Activated naive CD4-positive, alpha-beta T cell treated with anti-CD3 and anti-CD28 coated beads for 36 hours (primary cell): ENCODE measurements at regions not wholly inside any gene's neighbourhood (a gene's known extent, or its start where the extent isn't known, plus 50 kb on each side); places are given as distances from the start of the nearest gene placed in this dataset.

ENCODE experiments used
- CTCF ChIA-PET: fragments of 350-600 bp; sonication (Branson Sonifier 250); formaldehyde crosslinking; loops from one replicate; lab custom pipeline; 2021; ENCODE audit warnings: antibody characterized with exemption; lab: Charles Lee
- DNase-seq: peaks from one replicate; pipeline ENCODE4 v3.0.0-alpha.2; 2020
- H3K27ac Mint-ChIP-seq: one replicate; pipeline ENCODE4 v1.8.0; 2021; ENCODE audit warnings: mild to moderate bottlenecking, mixed read lengths
- H3K27me3 Mint-ChIP-seq: one replicate; pipeline ENCODE4 v1.8.0; 2021; ENCODE audit warnings: low read depth, mixed read lengths
- H3K36me3 Mint-ChIP-seq: one replicate; pipeline ENCODE4 v1.8.0; 2021; ENCODE audit warnings: low read depth, mixed read lengths
- H3K4me1 Mint-ChIP-seq: one replicate; pipeline ENCODE4 v1.8.0; 2021; ENCODE audit warnings: low read depth, mixed read lengths
- H3K4me3 Mint-ChIP-seq: one replicate; pipeline ENCODE4 v1.8.0; 2021; ENCODE audit warnings: mild to moderate bottlenecking, moderate library complexity, mixed read lengths
- H3K9me3 Mint-ChIP-seq: one replicate; pipeline ENCODE4 v1.8.0; 2021; ENCODE audit warnings: mixed read lengths
- intact Hi-C: fragments of 100-400 bp; cut with micrococcal nuclease; formaldehyde crosslinking; loops from one replicate; pipeline ENCODE4 v1.15.1; 2023

DNA sequence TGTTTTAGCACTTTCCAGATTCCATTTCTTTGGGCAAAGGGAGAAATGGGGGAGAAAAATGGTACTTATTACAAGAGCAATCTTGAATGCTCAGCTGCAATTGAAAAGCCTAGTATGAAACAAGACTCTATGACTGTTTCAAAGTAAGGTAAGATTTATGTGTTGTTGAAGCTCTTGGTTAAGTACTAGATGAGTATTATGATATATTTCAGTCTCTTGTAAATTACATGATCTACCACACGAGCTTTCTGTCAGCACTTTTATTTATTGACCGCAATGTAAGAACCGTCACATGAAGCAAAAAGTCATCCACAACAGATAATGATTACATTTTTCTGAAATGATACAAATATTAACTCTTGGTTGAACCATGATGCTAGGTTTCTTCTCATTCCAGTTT is 906.7 kb upstream of the CHORDC1 start:
- no peak overlapping the region for H3K27ac Mint-ChIP-seq
- no peak for DNase-seq
- no peak overlapping the region for H3K4me3 Mint-ChIP-seq
- no peaks in the 10 kb centered on the region for H3K27me3 Mint-ChIP-seq
- H3K36me3 Mint-ChIP-seq, result no peaks in the 10 kb centered on the region
- peaks cover 2% of the 10 kb centered on the region for H3K9me3 Mint-ChIP-seq
- no peaks in the 10 kb centered on the region for H3K4me1 Mint-ChIP-seq
- CTCF ChIA-PET, result no interaction called here
- intact Hi-C loops, result no loop called here

DNA sequence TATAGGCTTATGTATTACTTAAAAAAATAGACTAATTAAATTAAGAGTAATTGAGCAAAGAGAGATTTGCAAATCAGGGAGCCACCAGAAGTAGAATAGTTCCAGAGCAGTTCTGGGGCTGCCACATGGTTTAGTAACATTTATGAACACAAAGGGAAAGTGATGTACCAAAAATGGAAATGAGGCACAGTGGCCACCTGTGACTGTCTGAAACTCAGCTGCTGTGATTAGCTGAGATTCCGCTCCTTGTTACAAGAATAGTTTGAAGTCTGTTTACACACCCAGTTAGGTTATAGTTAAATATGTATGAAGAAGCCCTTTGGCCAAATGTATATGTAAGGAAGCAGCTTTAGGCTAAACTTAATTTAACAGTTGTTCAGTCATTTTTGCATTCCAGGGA is 901.5 kb upstream of the CHORDC1 start:
- no peaks in the 10 kb centered on the region for H3K4me1 Mint-ChIP-seq
- H3K27me3 Mint-ChIP-seq, result no peaks in the 10 kb centered on the region
- DNase-seq, result no peak
- intact Hi-C loops, result no loop called here
- CTCF ChIA-PET, result no interaction called here
- H3K9me3 Mint-ChIP-seq, result peaks cover 4% of the 10 kb centered on the region
- no peaks in the 10 kb centered on the region for H3K36me3 Mint-ChIP-seq
- H3K4me3 Mint-ChIP-seq, result no peak overlapping the region
- H3K27ac Mint-ChIP-seq, result no peak overlapping the region

DNA sequence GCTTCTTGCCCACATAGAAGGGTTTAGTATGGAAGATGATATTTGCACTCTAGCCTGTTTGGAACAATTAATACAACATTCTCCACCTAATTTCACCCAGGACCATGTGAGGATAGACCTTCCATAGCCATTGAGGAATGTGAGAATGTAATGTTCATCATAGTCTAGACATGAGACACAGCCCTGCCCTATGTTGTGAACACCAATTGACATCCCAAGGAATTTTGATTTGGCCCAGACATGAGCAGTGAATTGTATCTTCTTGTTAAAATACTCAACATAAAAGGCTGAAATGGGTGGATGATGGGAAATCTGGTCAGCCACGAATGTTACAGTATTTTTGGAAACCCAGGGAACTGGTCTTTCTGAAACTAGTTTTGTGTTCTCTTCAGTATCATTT is 892.3 kb upstream of the CHORDC1 start:
- intact Hi-C loops, result no loop called here
- H3K4me1 Mint-ChIP-seq, result no peaks in the 10 kb centered on the region
- H3K27ac Mint-ChIP-seq, result no peak overlapping the region
- no peak overlapping the region for H3K4me3 Mint-ChIP-seq
- no peak for DNase-seq
- H3K27me3 Mint-ChIP-seq, result no peaks in the 10 kb centered on the region
- no peaks in the 10 kb centered on the region for H3K36me3 Mint-ChIP-seq
- peaks cover 2% of the 10 kb centered on the region for H3K9me3 Mint-ChIP-seq
- CTCF ChIA-PET, result no interaction called here

DNA sequence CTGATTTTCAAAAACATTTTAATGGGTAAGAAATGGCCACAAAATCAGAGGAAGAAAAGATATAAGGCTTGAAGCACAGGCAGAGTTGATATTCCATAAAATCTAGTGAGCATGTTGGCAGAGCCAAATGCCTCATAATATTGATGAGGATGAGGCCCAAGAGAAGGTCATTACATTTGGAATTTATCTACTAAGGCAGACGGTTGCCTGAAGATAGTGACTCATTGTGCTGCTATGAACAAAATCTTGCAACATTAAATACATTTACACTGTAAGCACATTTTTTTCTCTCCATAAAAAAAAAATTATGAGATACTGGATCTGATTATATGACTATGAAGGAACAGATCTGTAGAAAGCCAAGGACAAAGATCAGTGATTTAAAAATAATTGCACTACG is 881.4 kb upstream of the CHORDC1 start:
- DNase-seq, result no peak
- Mint-ChIP-seq H3K4me1 (no peaks in the 10 kb centered on the region), H3K27ac (no peak overlapping the region), H3K4me3 (no peak overlapping the region), H3K27me3 (no peaks in the 10 kb centered on the region), H3K9me3 (peaks cover 4% of the 10 kb centered on the region), H3K36me3 (no peaks in the 10 kb centered on the region)
- CTCF ChIA-PET, result no interaction called here
- intact Hi-C loops, result no loop called here

DNA sequence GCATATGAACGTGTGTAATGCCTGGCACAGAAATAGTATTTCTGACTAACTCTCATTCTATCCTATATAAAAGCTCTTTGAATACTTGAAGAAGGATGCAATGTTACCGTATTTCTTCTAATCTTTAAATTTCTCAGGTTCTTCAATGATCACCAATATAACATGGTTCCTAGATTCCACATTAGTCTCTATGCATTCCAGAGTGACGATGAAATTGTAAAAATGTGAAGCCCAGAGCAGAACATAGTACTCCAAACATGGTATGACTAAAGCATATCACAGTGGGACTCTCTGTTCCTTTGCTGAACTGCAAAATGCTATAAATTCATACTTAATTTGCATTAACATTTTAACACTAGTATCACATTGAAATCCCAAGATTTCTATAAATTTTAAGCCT is 877.6 kb upstream of the CHORDC1 start:
- peaks cover 6% of the 10 kb centered on the region for H3K9me3 Mint-ChIP-seq
- CTCF ChIA-PET, result no interaction called here
- H3K27ac Mint-ChIP-seq, result no peak overlapping the region
- H3K36me3 Mint-ChIP-seq, result no peaks in the 10 kb centered on the region
- no peaks in the 10 kb centered on the region for H3K27me3 Mint-ChIP-seq
- H3K4me3 Mint-ChIP-seq, result no peak overlapping the region
- intact Hi-C loops, result no loop called here
- H3K4me1 Mint-ChIP-seq, result no peaks in the 10 kb centered on the region
- no peak for DNase-seq

DNA sequence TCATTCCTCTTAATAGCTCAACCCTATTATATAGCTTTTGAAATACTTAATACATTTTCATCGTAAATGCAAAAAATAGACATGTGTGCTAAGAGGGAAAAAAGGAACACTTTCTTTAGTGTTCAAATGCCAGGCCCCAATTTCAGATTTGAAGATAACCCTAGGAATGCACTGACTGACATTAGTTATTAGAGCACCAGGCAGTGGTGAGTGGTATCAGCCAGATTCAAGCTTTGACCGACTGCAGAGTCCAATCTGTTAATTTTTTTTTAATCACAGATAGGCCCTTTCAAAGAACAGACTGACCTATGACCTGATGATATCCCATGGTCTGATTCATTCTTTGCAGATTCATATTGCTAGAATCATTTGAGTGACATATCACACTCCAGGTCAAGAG is 874.2 kb upstream of the CHORDC1 start:
- no peak for DNase-seq
- Mint-ChIP-seq H3K27me3 (no peaks in the 10 kb centered on the region), H3K36me3 (no peaks in the 10 kb centered on the region), H3K4me3 (no peak overlapping the region), H3K4me1 (no peaks in the 10 kb centered on the region), H3K27ac (no peak overlapping the region), H3K9me3 (peaks cover 3% of the 10 kb centered on the region)
- CTCF ChIA-PET, result interaction anchor here (0.6 kb wide), 1 partner anchor 160 kb away, joined by 3 read pairs; no protein-coding TSS in a partner anchor
- intact Hi-C loops, result no loop called here

DNA sequence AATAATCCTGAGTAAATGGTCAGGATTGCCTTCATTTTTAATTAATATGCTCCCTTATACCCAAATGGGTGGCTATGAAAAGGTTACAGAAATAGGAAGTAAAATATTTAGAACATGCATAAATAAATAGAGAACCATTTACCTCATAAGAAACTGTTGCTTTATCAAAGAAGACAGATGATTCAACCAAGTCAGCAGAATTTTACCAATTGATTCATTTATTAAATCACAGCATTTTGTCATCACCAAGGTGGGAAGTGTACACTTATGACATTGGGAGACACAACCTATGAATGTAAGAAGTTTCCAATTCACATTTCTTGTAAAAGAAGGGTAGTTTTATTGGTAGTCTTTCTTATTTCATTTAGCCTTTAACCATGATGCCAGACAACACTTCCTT is 870.3 kb upstream of the CHORDC1 start:
- Mint-ChIP-seq H3K9me3 (peaks cover 3% of the 10 kb centered on the region), H3K4me1 (no peaks in the 10 kb centered on the region), H3K27me3 (no peaks in the 10 kb centered on the region), H3K4me3 (no peak overlapping the region), H3K36me3 (no peaks in the 10 kb centered on the region), H3K27ac (no peak overlapping the region)
- no peak for DNase-seq
- CTCF ChIA-PET, result no interaction called here
- intact Hi-C loops, result no loop called here

DNA sequence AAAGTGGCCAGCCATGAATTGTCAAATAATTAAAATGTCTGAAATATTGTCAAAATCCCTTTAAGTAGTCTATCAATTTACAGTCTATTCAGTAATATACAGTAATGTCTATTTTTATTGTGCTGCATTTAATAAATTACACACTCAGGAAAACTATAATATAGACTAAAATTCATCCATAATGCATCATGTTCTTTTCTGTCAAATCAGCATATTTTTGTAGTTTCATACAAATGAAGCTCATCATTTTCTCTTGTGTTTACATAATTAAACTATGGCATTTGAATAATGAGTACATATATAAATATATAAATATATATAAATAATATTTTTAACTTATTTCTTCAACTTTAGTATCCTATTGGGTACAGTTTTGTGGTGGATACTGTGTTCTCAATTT is 868.7 kb upstream of the CHORDC1 start:
- CTCF ChIA-PET, result no interaction called here
- no peaks in the 10 kb centered on the region for H3K36me3 Mint-ChIP-seq
- no peaks in the 10 kb centered on the region for H3K27me3 Mint-ChIP-seq
- H3K4me3 Mint-ChIP-seq, result no peak overlapping the region
- intact Hi-C loops, result no loop called here
- no peak overlapping the region for H3K27ac Mint-ChIP-seq
- H3K9me3 Mint-ChIP-seq, result peaks cover 3% of the 10 kb centered on the region
- DNase-seq, result no peak
- no peaks in the 10 kb centered on the region for H3K4me1 Mint-ChIP-seq

DNA sequence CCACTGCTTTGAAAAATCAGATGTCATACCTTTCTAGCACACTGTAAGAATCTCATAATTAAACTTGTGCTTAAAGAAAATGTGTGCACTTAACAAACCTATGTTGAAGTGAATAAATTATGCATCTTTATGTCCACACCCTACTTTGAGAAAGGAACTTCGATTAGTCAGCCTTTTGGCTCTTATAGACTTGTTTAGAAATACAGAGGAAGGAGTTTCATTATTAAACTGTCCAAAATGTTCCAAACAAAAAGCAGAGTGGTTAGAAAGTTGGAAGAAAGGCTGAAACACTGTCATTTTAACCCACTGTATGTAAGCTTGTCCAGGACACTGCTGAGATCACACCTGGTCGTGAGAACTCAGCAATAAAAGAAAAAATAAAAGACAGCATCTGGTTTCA is 863.2 kb upstream of the CHORDC1 start:
- no peaks in the 10 kb centered on the region for H3K27me3 Mint-ChIP-seq
- CTCF ChIA-PET, result no interaction called here

DNA sequence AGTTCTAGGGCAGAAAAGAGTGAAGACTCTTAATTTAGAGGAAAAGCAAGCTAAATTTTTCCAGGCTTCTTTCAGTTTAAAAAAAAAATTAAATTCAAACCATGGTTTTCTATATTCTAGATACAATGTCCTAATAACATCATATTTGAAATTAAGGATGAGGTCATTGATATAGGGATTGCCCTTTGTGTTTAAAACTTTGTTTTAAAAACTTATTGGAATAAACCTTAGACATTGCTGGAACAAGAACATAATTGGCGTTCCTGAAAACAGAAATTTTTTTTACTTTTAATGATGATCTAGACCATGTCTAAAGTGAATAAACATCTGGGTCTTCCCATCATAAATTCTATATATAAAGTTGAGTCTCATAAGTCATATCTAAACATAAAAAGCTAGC is 859.4 kb upstream of the CHORDC1 start:
- no peak for DNase-seq
- no peaks in the 10 kb centered on the region for H3K36me3 Mint-ChIP-seq
- no peak overlapping the region for H3K27ac Mint-ChIP-seq
- intact Hi-C loops, result no loop called here
- H3K4me3 Mint-ChIP-seq, result no peak overlapping the region
- CTCF ChIA-PET, result no interaction called here
- no peaks in the 10 kb centered on the region for H3K27me3 Mint-ChIP-seq
- H3K9me3 Mint-ChIP-seq, result peaks cover 4% of the 10 kb centered on the region
- H3K4me1 Mint-ChIP-seq, result no peaks in the 10 kb centered on the region

More for the DNA sequence above, 863.2 kb upstream of the CHORDC1 start:
- Mint-ChIP-seq H3K4me1 (no peaks in the 10 kb centered on the region), H3K36me3 (no peaks in the 10 kb centered on the region), H3K4me3 (no peak overlapping the region), H3K27ac (no peak overlapping the region), H3K9me3 (peaks cover 4% of the 10 kb centered on the region)
- no peak for DNase-seq
- intact Hi-C loops, result no loop called here

DNA sequence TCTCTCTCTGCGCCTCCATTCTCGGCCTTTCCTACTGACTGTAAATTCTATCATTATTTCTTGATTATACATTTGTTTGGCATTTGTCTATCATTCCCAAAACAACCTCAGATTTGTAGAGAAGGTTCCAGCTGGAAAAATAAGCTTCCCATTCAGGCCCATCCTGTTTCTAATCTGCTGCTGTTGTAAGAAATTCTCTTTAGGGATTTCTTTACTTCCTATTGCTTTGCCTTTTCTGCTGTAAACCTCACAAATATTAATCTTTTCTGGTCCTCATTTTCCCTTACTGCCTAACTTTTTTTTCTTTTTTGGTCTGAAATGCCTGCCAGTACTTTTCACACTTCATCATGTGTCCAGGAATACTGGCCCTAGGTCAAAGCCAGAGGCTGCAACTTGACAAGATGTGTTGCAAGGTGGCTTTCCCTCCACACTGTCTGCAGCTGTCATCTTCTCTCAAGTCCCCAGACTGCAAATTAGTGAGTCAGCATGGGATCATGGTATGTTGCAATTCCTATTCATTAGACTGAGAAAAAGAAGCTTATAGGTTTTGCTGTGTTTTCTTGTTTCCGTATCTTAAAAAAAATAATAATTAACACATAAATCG is 858.7 kb upstream of the CHORDC1 start:
- Mint-ChIP-seq H3K36me3 (no peaks in the 10 kb centered on the region), H3K4me1 (no peaks in the 10 kb centered on the region), H3K27ac (no peak overlapping the region), H3K27me3 (no peaks in the 10 kb centered on the region), H3K4me3 (no peak overlapping the region), H3K9me3 (peaks cover 5% of the 10 kb centered on the region)
- intact Hi-C loops, result no loop called here
- no peak for DNase-seq
- CTCF ChIA-PET, result interaction anchor here (1.0 kb wide), 1 partner anchor 25 kb away, joined by 3 read pairs; no protein-coding TSS in a partner anchor

DNA sequence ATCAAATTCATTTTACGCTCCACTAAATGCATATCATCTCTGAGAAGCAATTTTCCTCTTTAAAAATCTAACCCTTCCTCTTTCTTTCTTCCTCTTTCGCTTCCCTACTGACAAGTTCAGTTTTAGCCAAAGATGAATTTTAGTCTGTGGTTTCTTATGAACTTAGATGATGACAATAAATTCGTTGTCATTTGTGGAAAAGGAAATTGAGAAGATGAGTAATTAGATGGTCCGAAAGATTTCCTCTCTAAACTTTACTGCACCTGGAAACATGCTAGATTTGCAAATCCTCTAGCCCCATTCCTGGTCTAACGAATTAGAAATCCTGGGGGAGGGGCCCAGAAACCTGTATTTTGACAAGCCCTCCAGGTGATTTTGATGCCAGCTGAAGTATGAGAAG is 855.4 kb upstream of the CHORDC1 start:
- Mint-ChIP-seq H3K9me3 (peaks cover 6% of the 10 kb centered on the region), H3K4me3 (no peak overlapping the region), H3K36me3 (no peaks in the 10 kb centered on the region), H3K27me3 (no peaks in the 10 kb centered on the region), H3K27ac (no peak overlapping the region), H3K4me1 (no peaks in the 10 kb centered on the region)
- intact Hi-C loops, result no loop called here
- CTCF ChIA-PET, result no interaction called here
- no peak for DNase-seq

DNA sequence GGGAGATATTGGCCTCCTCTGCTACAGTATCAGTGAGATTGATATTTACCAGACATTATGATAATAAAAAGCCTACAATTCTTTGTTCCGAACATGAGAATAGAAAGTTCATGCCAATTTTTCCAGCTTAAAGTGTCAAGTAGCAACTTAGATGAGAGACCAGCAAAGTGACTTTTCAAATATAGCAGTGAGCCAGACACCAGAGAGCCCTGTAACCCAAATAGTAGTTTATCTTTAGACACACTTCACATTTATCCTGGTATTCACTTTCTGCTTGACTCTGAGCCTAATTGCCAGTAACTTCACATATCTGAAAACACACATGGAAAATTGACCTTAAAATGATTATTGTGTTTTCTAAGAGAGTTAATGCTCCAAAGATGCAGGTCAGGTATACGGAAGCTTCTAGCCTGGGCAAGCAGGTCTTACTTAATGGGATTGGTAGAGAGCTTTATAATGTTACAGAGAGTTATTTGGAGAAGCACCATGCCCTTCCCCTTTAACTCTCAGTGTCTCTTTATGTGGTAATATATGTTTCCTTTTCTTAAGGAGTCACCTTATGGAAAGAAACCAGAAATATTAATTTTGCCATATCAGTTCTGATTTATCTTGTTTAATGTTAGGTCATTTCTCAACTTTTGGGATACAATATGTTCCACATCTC is 852.3 kb upstream of the CHORDC1 start:
- H3K27me3 Mint-ChIP-seq, result no peaks in the 10 kb centered on the region
- H3K9me3 Mint-ChIP-seq, result peaks cover 11% of the 10 kb centered on the region
- intact Hi-C loops, result no loop called here
- no peaks in the 10 kb centered on the region for H3K36me3 Mint-ChIP-seq
- DNase-seq, result no peak
- H3K4me3 Mint-ChIP-seq, result no peak overlapping the region
- H3K27ac Mint-ChIP-seq, result no peak overlapping the region
- no peaks in the 10 kb centered on the region for H3K4me1 Mint-ChIP-seq
- CTCF ChIA-PET, result no interaction called here
